Prostate gland (tissue), 2 donors: ENCODE measurements at regions not wholly inside any gene's neighbourhood (a gene's known extent, or its start where the extent isn't known, plus 50 kb on each side); places are given as distances from the start of the nearest gene placed in this dataset.

Experiments
- DNase-seq: peaks from one replicate; pipeline ENCODE4 v3.0.0-alpha.2; 2019; ENCODE audit warnings: low spot score
- H3K27ac ChIP-seq, 2 donors: fragments of 200-600 bp; sonication (generic); 2 replicates each; pipeline ENCODE4 v1.5.1; 2017 to 2019
- H3K27me3 ChIP-seq: fragments of 200-600 bp; sonication (generic); replicated peaks from 2 replicates; pipeline ENCODE4 v1.5.1; 2019; ENCODE audit not compliant: insufficient read depth
- H3K36me3 ChIP-seq, 2 donors: fragments of 200-600 bp; sonication (generic); 1 replicate in 1 of 2; 2 replicates in 1 of 2; pipeline versions ENCODE4 v1.5.1 to v1.8.1; 2017 to 2019
- H3K4me1 ChIP-seq: fragments of 200-600 bp; sonication (generic); replicated peaks from 2 replicates; pipeline ENCODE4 v1.5.1; 2019
- H3K4me3 ChIP-seq, 2 donors: fragments of 200-600 bp; sonication (generic); 2 replicates each; pipeline ENCODE4 v1.5.1; 2017 to 2019
- H3K9me3 ChIP-seq: fragments of 200-600 bp; sonication (generic); 2 replicates; pipeline ENCODE4 v1.5.1; 2017
- POLR2A ChIP-seq: fragments of 450-650 bp; IDR thresholded peaks from one replicate; pipeline ENCODE4 v1.6.1; 2016; ENCODE audit warnings: antibody characterized with exemption, mild to moderate bottlenecking
- POLR2AphosphoS5 ChIP-seq: sonication (generic); formaldehyde crosslinking; IDR thresholded peaks from one replicate; pipeline ENCODE4 v1.6.1; 2017; ENCODE audit warnings: antibody characterized with exemption
- WGBS: methylation state at CpG from one replicate; pipeline ENCODE4 v1.1.5; 2018; 5-methylcytosine and 5-hydroxymethylcytosine counted together
- intact Hi-C: fragments of 100-400 bp; cut with DNase I; formaldehyde crosslinking; loops from one replicate; pipeline ENCODE4 v1.14.2; 2022
- TF ChIP-seq, protein P1 (sequence below), 4 experiments: fragments of 200-600 bp in 2 of 4; fragments of 450-650 bp in 2 of 4; sonication (generic) in 2 of 4; IDR thresholded peaks; 1 replicate in 3 of 4; 2 replicates in 1 of 4; pipeline ENCODE4 v1.5.1; 2016 to 2019; ENCODE audit warnings: antibody characterized with exemption in 4 of 4, mild to moderate bottlenecking in 2 of 4, moderate library complexity in 2 of 4

DNA sequence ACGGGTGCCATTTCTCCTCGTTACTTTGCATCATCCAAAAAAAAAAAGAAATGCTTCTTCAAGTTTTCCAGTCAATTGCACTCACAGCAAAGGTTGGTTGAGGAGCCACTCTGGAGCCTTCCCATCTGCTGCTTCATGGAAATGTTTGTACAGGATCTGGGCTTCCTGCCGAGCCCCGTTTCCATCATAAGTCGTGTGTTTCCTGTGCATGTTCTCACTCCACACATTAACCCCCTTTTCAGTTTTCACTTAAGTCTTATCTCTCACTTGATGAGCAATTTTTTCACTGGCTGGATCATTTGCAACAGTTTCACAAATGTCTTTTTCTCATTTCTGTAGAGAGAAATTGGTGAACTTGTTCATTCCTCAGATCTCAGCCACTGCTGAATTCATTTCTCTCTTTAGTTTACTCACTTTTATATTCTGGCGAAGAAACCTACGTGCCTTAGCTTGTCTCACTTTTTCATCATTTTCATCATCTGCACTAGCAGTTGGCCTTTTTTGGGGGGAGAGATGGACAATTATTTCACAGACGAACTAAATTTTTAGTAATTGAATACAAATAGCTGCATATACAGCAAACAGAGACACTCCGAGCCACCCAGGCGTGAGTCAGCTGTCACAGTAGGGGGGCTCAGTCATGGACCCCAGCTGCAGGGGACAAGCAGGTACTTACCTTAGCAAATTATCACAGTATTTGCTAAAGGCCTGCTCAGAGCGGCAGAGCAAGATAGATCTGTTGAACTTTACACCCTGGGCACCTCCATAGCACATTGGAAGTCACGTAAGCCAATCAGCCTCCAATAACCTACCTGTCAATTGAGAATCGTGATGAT lies 750.8 kb upstream of the ID2 start:
- Histone ChIP-seq H3K27ac (no peak overlapping the region), H3K27me3 (no peaks in the 10 kb centered on the region), H3K4me3 (no peak overlapping the region), H3K9me3 (no peaks in the 10 kb centered on the region), H3K4me1 (no peaks in the 10 kb centered on the region), H3K36me3 (no peaks in the 10 kb centered on the region)
- intact Hi-C loops, result no loop called here
- WGBS, result 62% methylated on average over 13 of the region's 13 CpGs
- no peak for TF ChIP-seq POLR2A
- TF ChIP-seq, protein P1, sequence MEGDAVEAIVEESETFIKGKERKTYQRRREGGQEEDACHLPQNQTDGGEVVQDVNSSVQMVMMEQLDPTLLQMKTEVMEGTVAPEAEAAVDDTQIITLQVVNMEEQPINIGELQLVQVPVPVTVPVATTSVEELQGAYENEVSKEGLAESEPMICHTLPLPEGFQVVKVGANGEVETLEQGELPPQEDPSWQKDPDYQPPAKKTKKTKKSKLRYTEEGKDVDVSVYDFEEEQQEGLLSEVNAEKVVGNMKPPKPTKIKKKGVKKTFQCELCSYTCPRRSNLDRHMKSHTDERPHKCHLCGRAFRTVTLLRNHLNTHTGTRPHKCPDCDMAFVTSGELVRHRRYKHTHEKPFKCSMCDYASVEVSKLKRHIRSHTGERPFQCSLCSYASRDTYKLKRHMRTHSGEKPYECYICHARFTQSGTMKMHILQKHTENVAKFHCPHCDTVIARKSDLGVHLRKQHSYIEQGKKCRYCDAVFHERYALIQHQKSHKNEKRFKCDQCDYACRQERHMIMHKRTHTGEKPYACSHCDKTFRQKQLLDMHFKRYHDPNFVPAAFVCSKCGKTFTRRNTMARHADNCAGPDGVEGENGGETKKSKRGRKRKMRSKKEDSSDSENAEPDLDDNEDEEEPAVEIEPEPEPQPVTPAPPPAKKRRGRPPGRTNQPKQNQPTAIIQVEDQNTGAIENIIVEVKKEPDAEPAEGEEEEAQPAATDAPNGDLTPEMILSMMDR (IDR thresholded peaks at IDR 0.05), result no peak
- TF ChIP-seq POLR2AphosphoS5, result no peak
- DNase-seq, result no peak

DNA sequence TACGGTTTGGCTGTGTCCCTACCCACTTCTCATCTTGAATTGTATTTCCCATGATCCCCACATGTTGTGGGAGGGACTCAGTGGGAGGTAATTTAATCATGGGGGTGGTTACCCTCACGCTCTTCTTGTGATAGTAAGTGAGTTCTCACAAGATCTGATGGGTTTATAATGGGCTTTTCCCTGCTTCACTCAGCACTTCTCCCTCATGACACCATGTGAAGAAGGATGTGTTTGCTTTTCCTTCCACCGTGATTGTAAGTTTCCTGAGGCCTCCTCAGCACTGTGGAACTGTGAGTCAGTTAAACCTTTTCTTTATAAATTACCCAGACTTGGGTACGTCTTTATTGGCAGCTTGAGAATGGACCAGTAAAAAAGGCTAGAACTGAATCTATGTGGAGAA lies 750.0 kb upstream of the ID2 start:
- DNase-seq, result no peak
- intact Hi-C loops, result no loop called here
- WGBS, result 79% methylated on average over 4 of the region's 4 CpGs
- TF ChIP-seq POLR2AphosphoS5 (no peak), POLR2A (no peak)
- TF ChIP-seq, protein P1 (IDR thresholded peaks at IDR 0.05), result no peak
- Histone ChIP-seq H3K4me1 (no peaks in the 10 kb centered on the region), H3K27ac (no peak overlapping the region), H3K27me3 (peaks cover 3% of the 10 kb centered on the region), H3K9me3 (no peaks in the 10 kb centered on the region), H3K4me3 (no peak overlapping the region), H3K36me3 (no peaks in the 10 kb centered on the region)

- intact Hi-C loops, result no loop called here
- no peaks in the 10 kb centered on the region for H3K9me3 ChIP-seq
- no peak overlapping the region for H3K4me3 ChIP-seq
- H3K27me3 ChIP-seq, result peaks cover 5% of the 10 kb centered on the region
- TF ChIP-seq, protein P1 (IDR thresholded peaks at IDR 0.05), result no peak
- TF ChIP-seq POLR2AphosphoS5, result no peak
- TF ChIP-seq POLR2A, result no peak
- H3K4me1 ChIP-seq, result no peaks in the 10 kb centered on the region
- no peak for DNase-seq
- H3K36me3 ChIP-seq, result no peaks in the 10 kb centered on the region
- H3K27ac ChIP-seq, result no peak overlapping the region
- WGBS, result 65% methylated on average over 1 of the region's 1 CpG
Observed at GRCh38 chr2:7933672-7934071, 748.2 kb upstream of the ID2 start.

GRCh38 chr2:7934476-7934875 lies 747.4 kb upstream of the ID2 start:
- H3K27me3 ChIP-seq, result peaks cover 5% of the 10 kb centered on the region
- intact Hi-C loops, result no loop called here
- no peak overlapping the region for H3K27ac ChIP-seq
- H3K4me3 ChIP-seq, result no peak overlapping the region
- H3K4me1 ChIP-seq, result no peaks in the 10 kb centered on the region
- H3K36me3 ChIP-seq, result no peaks in the 10 kb centered on the region
- TF ChIP-seq POLR2AphosphoS5 (no peak), POLR2A (no peak)
- TF ChIP-seq, protein P1 (IDR thresholded peaks at IDR 0.05), result no peak
- no peak for DNase-seq
- H3K9me3 ChIP-seq, result no peaks in the 10 kb centered on the region
- WGBS, result 94% methylated on average over 4 of the region's 4 CpGs

- 100% methylated on average over 1 of the region's 1 CpG for WGBS
- intact Hi-C loops, result no loop called here
- Histone ChIP-seq H3K36me3 (no peaks in the 10 kb centered on the region), H3K27me3 (peaks cover 8% of the 10 kb centered on the region), H3K4me1 (no peaks in the 10 kb centered on the region), H3K9me3 (no peaks in the 10 kb centered on the region), H3K4me3 (no peak overlapping the region), H3K27ac (no peak overlapping the region)
- DNase-seq, result no peak
- TF ChIP-seq, protein P1 (IDR thresholded peaks at IDR 0.05), result no peak
- no peak for TF ChIP-seq POLR2AphosphoS5
- no peak for TF ChIP-seq POLR2A
Observed at GRCh38 chr2:7937082-7937481, 744.8 kb upstream of the ID2 start.
